ES-I3 (cell line): ENCODE measurements at regions not wholly inside any gene's neighbourhood (a gene's known extent, or its start where the extent isn't known, plus 50 kb on each side); places are given as distances from the start of the nearest gene placed in this dataset.

Experiments
- H3K36me3 ChIP-seq: 2 replicates; pipeline ENCODE4 v1.6.1; 2013; ENCODE audit warnings: mild to moderate bottlenecking, low read length, control low read depth, moderate library complexity; ENCODE audit not compliant: insufficient read depth
- H3K4me1 ChIP-seq: 2 replicates; pipeline ENCODE4 v1.6.1; 2013; ENCODE audit warnings: mild to moderate bottlenecking, control low read depth, low read length; ENCODE audit not compliant: insufficient read depth
- H3K9ac ChIP-seq: 2 replicates; pipeline ENCODE4 v1.6.1; 2013; ENCODE audit warnings: low read depth, mild to moderate bottlenecking, low read length, moderate library complexity
- H3K9me3 ChIP-seq: 2 replicates; pipeline ENCODE4 v1.6.1; 2013; ENCODE audit warnings: mild to moderate bottlenecking, low read length, moderate library complexity; ENCODE audit not compliant: control insufficient read depth, insufficient read depth

DNA sequence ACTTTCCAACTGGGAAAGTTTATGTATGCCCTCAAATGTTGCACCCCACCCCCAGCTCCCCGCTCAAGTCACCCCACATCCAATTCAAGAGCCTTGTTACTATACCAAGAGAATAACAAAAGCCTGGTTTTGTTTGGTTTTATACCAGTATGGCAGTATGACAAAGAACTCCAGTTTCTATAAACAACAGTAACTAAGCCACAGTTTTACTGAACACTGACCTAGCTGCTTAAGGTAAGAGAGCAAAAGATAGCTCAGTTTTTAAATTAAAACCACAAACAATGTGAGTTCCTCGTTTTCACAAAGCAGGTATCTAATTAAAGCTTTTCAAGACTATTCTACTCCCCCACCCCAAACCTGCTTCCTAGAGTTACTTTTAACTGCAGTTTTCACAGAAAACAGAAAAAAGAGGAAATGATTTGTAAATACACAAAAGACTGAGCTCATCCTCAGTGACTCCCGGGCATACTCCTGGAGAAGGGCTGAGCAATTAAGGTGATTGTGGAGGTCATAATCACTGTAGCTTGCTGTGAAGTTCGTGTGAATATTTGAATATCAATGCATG lies 59.3 kb upstream of the LHX8 start:
- no peaks in the 10 kb centered on the region for H3K36me3 ChIP-seq
- peak overlapping the region; percentile 11; the same call in 1 of the 2 replicates for H3K9ac ChIP-seq
- H3K4me1 ChIP-seq, result peaks cover 38% of the 10 kb centered on the region
- no peaks in the 10 kb centered on the region for H3K9me3 ChIP-seq

DNA sequence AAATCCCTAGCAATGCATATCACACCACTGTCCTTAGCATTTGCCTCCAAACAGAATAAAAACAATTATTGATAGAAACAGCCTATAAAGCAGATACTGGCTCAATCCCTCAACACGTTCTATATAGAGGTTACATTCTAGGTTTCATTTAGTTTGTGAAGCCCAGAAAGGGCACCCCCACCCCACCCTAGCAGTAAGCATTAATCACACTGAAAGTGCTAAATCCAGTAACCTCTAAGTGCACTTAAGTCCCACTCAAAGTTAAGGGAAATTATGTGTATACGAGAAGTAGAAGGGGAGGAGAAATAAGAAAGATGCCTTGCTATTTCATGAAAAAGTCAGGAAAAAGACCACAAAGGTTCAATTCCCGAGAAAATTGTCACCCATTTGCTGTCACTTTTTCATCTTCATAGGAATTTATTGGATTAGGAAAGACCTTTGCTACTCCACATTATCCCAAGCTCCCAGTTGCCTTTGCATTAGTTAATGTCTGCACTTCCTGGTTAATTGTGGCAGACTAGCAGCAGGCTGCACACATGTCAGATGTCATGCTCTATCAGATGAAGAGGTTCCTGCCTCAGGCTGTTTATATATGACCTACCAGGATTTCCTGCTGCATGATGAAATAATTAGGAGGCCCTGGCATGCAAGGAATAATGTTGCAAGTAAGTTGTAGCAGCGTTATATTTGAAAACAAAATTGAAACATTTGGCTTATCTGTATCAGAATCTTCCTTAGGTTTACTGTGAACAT lies 54.5 kb upstream of the LHX8 start:
- H3K36me3 ChIP-seq, result no peaks in the 10 kb centered on the region
- H3K9me3 ChIP-seq, result no peaks in the 10 kb centered on the region
- H3K9ac ChIP-seq, result no peak overlapping the region
- H3K4me1 ChIP-seq, result peaks cover 53% of the 10 kb centered on the region

DNA sequence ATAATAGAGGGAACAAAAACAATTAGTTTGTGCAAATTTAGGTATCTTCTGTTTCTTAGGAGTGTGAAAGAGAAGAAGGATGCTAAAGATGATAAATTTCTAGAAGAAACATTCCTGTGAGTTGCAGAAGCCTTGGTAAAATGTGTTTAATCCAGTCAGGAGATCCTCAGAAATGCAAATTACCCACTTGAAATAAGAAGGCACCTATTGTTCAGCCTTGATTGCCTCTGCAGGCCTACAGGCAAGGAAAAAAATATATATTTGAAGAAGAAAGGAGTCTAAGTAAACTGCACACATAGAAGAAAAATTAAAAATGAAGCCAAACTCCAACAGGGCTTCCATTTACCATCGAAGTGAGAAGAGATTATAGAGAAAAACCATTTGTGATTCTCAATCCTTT lies 51.0 kb upstream of the LHX8 start:
- Histone ChIP-seq H3K9ac (no peak overlapping the region), H3K4me1 (peaks cover 45% of the 10 kb centered on the region), H3K36me3 (no peaks in the 10 kb centered on the region), H3K9me3 (no peaks in the 10 kb centered on the region)

DNA sequence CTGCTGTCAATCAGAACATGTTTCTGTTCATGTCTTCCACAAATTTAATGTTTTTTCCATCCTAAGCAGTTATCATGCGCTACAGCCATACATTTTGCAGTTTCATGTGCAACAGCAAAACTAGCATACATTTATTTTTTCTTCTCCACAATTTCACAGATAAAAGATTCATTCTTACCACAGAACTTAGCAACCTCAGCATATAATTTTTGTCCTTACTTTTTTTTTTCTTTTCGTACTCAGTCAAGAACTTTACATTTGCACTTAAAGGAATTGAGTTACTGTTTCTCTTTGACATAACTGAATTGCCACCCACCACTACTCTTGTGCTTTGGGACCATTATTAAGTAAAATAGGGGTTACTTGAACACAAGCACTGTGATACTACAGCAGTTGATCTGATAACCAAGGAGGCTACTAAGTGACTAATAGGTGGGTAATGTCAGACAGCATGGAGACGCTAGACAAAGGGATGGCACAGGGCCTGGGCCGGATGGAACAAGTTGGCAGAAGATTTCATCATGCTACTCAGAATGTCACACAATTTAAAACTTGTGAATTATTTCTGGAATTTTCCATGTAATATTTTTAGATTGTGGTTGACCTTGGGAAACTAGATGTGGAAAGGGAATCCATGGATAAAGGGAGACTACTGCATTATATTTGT lies 50.2 kb upstream of the LHX8 start:
- Histone ChIP-seq H3K9me3 (no peaks in the 10 kb centered on the region), H3K9ac (no peak overlapping the region), H3K36me3 (no peaks in the 10 kb centered on the region), H3K4me1 (peaks cover 40% of the 10 kb centered on the region)
